WTC11 (cell line): ENCODE measurements at regions not wholly inside any gene's neighbourhood (a gene's known extent, or its start where the extent isn't known, plus 50 kb on each side); places are given as distances from the start of the nearest gene placed in this dataset.

Source experiments
- ATAC-seq: fragments of 200-7000 bp; cut with Tn5 transposase; 2 replicates; pipeline ENCODE4 v1.10.0; 2021; ENCODE audit warnings: mild to moderate bottlenecking, moderate library complexity
- CTCF ChIA-PET: fragments of 300-600 bp; sonication (Branson Sonifier 250); formaldehyde crosslinking; loops from one replicate; lab custom pipeline; 2021; ENCODE audit warnings: antibody characterized with exemption; lab: Charles Lee
- POLR2A ChIA-PET: fragments of 350-600 bp; sonication (Branson Sonifier 250); formaldehyde crosslinking; loops from one replicate; lab custom pipeline; 2021; ENCODE audit warnings: antibody characterized with exemption; lab: Charles Lee
- DNase-seq: peaks from one replicate; pipeline ENCODE4 v3.0.0; 2021; ENCODE audit warnings: low spot score
- H3K27ac Mint-ChIP-seq: 2 replicates; pipeline ENCODE4 v1.8.0; 2021; ENCODE audit warnings: mixed read lengths
- H3K27me3 Mint-ChIP-seq: 2 replicates; pipeline ENCODE4 v1.8.0; 2021; ENCODE audit warnings: low read depth, mild to moderate bottlenecking, moderate library complexity, mixed read lengths
- H3K36me3 Mint-ChIP-seq: 2 replicates; pipeline ENCODE4 v1.8.0; 2021; ENCODE audit warnings: mixed read lengths
- H3K4me1 Mint-ChIP-seq: 2 replicates; pipeline ENCODE4 v1.8.0; 2022; ENCODE audit warnings: mixed read lengths
- H3K4me3 Mint-ChIP-seq: 2 replicates; pipeline ENCODE4 v1.8.0; 2021; ENCODE audit warnings: mild to moderate bottlenecking, moderate library complexity, mixed read lengths
- H3K9me3 Mint-ChIP-seq: 2 replicates; pipeline ENCODE4 v1.8.0; 2021; ENCODE audit warnings: mixed read lengths
- CREB1 ChIP-seq: sonication (generic); formaldehyde crosslinking; IDR thresholded peaks from 2 replicates; pipeline ENCODE4 v1.8.0; 2023; ENCODE audit warnings: mild to moderate bottlenecking, missing genetic modification reagents
- CREM ChIP-seq: sonication (generic); formaldehyde crosslinking; IDR thresholded peaks from 2 replicates; pipeline ENCODE4 v1.8.1; 2022; ENCODE audit warnings: mild to moderate bottlenecking, missing genetic modification reagents, moderate library complexity
- EMX1 ChIP-seq: fragments of 250-450 bp; sonication (Bioruptor Pico); IDR thresholded peaks from 2 replicates; pipeline ENCODE4 v1.8.0; 2021; ENCODE audit warnings: mild to moderate bottlenecking
- FOXK1 ChIP-seq: sonication (generic); formaldehyde crosslinking; IDR thresholded peaks from 2 replicates; pipeline ENCODE4 v1.8.0; 2022; ENCODE audit warnings: mild to moderate bottlenecking, moderate library complexity, missing genetic modification reagents
- JAZF1 ChIP-seq: fragments of 250-450 bp; sonication (Bioruptor Pico); IDR thresholded peaks from 2 replicates; pipeline ENCODE4 v1.9.0; 2021; ENCODE audit warnings: moderate library complexity, mild to moderate bottlenecking, inconsistent platforms
- JUN ChIP-seq: sonication (generic); formaldehyde crosslinking; IDR thresholded peaks from 2 replicates; pipeline ENCODE4 v1.8.0; 2023; ENCODE audit warnings: mild to moderate bottlenecking, missing genetic modification reagents
- MXD4 ChIP-seq: fragments of 250-450 bp; sonication (Bioruptor Pico); IDR thresholded peaks from 2 replicates; pipeline ENCODE4 v1.8.0; 2021; ENCODE audit warnings: mild to moderate bottlenecking, moderate library complexity, borderline replicate concordance
- NR2C2 ChIP-seq: sonication (generic); formaldehyde crosslinking; IDR thresholded peaks from 2 replicates; pipeline ENCODE4 v1.8.0; 2022; ENCODE audit warnings: mild to moderate bottlenecking, missing genetic modification reagents
- PRRX2 ChIP-seq: fragments of 250-450 bp; sonication (Bioruptor Pico); IDR thresholded peaks from 2 replicates; pipeline ENCODE4 v1.8.0; 2021; ENCODE audit warnings: mild to moderate bottlenecking
- TCF7 ChIP-seq: sonication (generic); formaldehyde crosslinking; IDR thresholded peaks from 2 replicates; pipeline ENCODE4 v1.8.0; 2022; ENCODE audit warnings: mild to moderate bottlenecking, low read depth, missing genetic modification reagents, moderate library complexity
- TP53 ChIP-seq: sonication (generic); formaldehyde crosslinking; IDR thresholded peaks from 2 replicates; pipeline ENCODE4 v1.8.1; 2023; ENCODE audit warnings: mild to moderate bottlenecking, missing genetic modification reagents
- ZNF121 ChIP-seq: sonication (generic); formaldehyde crosslinking; IDR thresholded peaks from 2 replicates; pipeline ENCODE4 v1.8.0; 2023; ENCODE audit warnings: missing genetic modification reagents
- ZNF219 ChIP-seq: sonication (generic); formaldehyde crosslinking; IDR thresholded peaks from 2 replicates; pipeline ENCODE4 v1.8.0; 2023; ENCODE audit warnings: missing genetic modification reagents, mild to moderate bottlenecking, borderline replicate concordance
- ZNF232 ChIP-seq: sonication (generic); formaldehyde crosslinking; IDR thresholded peaks from 2 replicates; pipeline ENCODE4 v1.8.0; 2022; ENCODE audit warnings: mild to moderate bottlenecking, missing genetic modification reagents
- ZNF396 ChIP-seq: fragments of 250-450 bp; sonication (Bioruptor Pico); IDR thresholded peaks from 2 replicates; pipeline ENCODE4 v1.8.0; 2021; ENCODE audit warnings: mild to moderate bottlenecking, moderate library complexity, borderline replicate concordance
- ZNF416 ChIP-seq: fragments of 250-450 bp; sonication (Bioruptor Pico); IDR thresholded peaks from 2 replicates; pipeline ENCODE4 v1.9.0; 2021; ENCODE audit warnings: mild to moderate bottlenecking, inconsistent platforms
- ZNF423 ChIP-seq: fragments of 250-450 bp; sonication (Bioruptor Pico); IDR thresholded peaks from 2 replicates; pipeline ENCODE4 v2.1.2; 2022; ENCODE audit warnings: mild to moderate bottlenecking, moderate library complexity
- TF ChIP-seq, protein P1 (sequence below): fragments of 200-600 bp; IDR thresholded peaks from 2 replicates; pipeline ENCODE4 v1.8.0; 2022; ENCODE audit warnings: antibody characterized with exemption
- TF ChIP-seq, protein P2 (sequence below): sonication (generic); formaldehyde crosslinking; IDR thresholded peaks from 2 replicates; pipeline ENCODE4 v1.8.1; 2022; ENCODE audit warnings: missing genetic modification reagents, borderline replicate concordance
- TF ChIP-seq, protein P3 (sequence below): sonication (generic); formaldehyde crosslinking; IDR thresholded peaks from 2 replicates; pipeline ENCODE4 v1.8.1; 2023; ENCODE audit warnings: mild to moderate bottlenecking, missing genetic modification reagents
- TF ChIP-seq, protein P4 (sequence below): sonication (generic); formaldehyde crosslinking; IDR thresholded peaks from 2 replicates; pipeline ENCODE4 v1.8.0; 2022; ENCODE audit warnings: mild to moderate bottlenecking, missing genetic modification reagents

DNA sequence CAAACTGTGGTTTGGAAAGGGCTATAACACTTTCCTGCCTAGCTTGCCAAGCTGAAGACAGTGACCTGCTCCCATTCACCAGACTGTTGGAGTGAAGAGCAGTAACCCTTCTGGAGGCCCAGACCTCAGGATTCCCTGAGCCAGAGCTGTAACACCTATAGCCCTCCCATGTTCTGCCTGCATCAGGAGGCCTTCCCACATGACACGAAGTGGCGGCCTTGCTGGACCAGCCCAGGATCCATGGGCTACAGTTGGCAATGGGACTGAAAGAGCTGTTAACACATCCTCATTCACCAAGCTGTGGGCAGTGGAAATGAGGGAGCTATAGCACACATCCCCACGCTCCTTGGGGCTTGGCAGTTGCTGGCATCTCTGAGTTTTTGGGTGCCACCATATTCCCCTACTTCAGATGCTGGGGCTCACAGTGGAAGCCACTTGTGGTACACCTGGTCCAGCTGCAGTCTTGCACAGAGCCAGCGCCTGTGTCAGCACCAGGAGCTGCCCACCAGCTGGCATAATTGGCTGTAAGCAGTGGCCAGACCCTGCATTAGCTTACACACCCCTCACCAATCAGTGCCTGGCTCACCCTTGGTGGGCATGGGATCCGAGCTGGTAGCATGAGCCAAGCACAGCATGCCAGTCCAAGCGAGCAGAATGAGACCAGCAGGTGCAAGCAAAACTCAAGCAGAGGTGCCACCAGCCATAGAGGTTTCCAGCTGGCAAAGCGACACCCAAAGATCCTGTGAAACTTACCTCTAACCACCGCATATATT is 1029.3 kb downstream of the TECRL start:
- ChIA-PET CTCF (no interaction called here), POLR2A (no interaction called here)
- no peak for DNase-seq
- Mint-ChIP-seq H3K4me1 (no peaks in the 10 kb centered on the region), H3K4me3 (no peak overlapping the region), H3K36me3 (no peaks in the 10 kb centered on the region), H3K27me3 (no peaks in the 10 kb centered on the region), H3K27ac (no peak overlapping the region), H3K9me3 (peaks cover 16% of the 10 kb centered on the region)
- ATAC-seq: no peak
- TF ChIP-seq EMX1 (CRISPR knock-in tag): no peak
- TF ChIP-seq CREB1 (CRISPR knock-in tag): no peak
- TF ChIP-seq, protein P1, sequence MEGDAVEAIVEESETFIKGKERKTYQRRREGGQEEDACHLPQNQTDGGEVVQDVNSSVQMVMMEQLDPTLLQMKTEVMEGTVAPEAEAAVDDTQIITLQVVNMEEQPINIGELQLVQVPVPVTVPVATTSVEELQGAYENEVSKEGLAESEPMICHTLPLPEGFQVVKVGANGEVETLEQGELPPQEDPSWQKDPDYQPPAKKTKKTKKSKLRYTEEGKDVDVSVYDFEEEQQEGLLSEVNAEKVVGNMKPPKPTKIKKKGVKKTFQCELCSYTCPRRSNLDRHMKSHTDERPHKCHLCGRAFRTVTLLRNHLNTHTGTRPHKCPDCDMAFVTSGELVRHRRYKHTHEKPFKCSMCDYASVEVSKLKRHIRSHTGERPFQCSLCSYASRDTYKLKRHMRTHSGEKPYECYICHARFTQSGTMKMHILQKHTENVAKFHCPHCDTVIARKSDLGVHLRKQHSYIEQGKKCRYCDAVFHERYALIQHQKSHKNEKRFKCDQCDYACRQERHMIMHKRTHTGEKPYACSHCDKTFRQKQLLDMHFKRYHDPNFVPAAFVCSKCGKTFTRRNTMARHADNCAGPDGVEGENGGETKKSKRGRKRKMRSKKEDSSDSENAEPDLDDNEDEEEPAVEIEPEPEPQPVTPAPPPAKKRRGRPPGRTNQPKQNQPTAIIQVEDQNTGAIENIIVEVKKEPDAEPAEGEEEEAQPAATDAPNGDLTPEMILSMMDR: no peak
- TF ChIP-seq MXD4 (CRISPR knock-in tag): no peak
- TF ChIP-seq PRRX2 (CRISPR knock-in tag): no peak
- TF ChIP-seq, protein P2, sequence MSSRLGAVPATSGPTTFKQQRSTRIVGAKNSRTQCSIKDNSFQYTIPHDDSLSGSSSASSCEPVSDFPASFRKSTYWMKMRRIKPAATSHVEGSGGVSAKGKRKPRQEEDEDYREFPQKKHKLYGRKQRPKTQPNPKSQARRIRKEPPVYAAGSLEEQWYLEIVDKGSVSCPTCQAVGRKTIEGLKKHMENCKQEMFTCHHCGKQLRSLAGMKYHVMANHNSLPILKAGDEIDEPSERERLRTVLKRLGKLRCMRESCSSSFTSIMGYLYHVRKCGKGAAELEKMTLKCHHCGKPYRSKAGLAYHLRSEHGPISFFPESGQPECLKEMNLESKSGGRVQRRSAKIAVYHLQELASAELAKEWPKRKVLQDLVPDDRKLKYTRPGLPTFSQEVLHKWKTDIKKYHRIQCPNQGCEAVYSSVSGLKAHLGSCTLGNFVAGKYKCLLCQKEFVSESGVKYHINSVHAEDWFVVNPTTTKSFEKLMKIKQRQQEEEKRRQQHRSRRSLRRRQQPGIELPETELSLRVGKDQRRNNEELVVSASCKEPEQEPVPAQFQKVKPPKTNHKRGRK: no peak
- no peak for TF ChIP-seq JUN
- no peak for TF ChIP-seq TP53
- TF ChIP-seq ZNF423 (CRISPR knock-in tag): no peak
- no peak for TF ChIP-seq NR2C2
- TF ChIP-seq FOXK1 (CRISPR knock-in tag): no peak
- no peak for TF ChIP-seq JAZF1 (CRISPR knock-in tag)
- no peak for TF ChIP-seq ZNF232 (CRISPR knock-in tag)
- no peak for TF ChIP-seq ZNF416
- TF ChIP-seq, protein P3, sequence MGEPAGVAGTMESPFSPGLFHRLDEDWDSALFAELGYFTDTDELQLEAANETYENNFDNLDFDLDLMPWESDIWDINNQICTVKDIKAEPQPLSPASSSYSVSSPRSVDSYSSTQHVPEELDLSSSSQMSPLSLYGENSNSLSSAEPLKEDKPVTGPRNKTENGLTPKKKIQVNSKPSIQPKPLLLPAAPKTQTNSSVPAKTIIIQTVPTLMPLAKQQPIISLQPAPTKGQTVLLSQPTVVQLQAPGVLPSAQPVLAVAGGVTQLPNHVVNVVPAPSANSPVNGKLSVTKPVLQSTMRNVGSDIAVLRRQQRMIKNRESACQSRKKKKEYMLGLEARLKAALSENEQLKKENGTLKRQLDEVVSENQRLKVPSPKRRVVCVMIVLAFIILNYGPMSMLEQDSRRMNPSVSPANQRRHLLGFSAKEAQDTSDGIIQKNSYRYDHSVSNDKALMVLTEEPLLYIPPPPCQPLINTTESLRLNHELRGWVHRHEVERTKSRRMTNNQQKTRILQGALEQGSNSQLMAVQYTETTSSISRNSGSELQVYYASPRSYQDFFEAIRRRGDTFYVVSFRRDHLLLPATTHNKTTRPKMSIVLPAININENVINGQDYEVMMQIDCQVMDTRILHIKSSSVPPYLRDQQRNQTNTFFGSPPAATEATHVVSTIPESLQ (CRISPR knock-in tag): no peak
- TF ChIP-seq, protein P4, sequence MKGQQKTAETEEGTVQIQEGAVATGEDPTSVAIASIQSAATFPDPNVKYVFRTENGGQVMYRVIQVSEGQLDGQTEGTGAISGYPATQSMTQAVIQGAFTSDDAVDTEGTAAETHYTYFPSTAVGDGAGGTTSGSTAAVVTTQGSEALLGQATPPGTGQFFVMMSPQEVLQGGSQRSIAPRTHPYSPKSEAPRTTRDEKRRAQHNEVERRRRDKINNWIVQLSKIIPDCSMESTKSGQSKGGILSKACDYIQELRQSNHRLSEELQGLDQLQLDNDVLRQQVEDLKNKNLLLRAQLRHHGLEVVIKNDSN: no peak
- no peak for TF ChIP-seq TCF7 (CRISPR knock-in tag)
- no peak for TF ChIP-seq ZNF219

DNA sequence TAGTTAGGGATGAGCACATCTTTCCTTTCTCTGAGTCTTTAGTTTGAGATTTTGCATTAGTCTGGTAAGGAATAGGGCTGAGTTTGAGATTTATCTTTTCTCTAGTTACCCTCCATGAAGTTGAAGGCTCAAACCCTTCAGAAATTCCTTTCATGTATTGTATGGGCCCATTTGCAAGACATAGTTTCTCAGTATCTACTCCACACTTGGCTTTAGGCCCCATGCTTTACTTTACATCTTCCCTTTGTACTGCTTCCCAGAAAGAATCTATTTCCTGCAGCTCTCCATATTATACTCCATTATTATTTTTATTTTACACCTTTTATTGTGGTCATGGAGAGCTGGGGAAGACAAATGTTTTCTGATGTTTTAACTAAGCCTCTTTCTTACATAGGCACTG is 1038.2 kb downstream of the TECRL start:
- no peak for DNase-seq
- no peak overlapping the region for H3K4me3 Mint-ChIP-seq
- peaks cover 5% of the 10 kb centered on the region for H3K9me3 Mint-ChIP-seq
- H3K36me3 Mint-ChIP-seq: peaks cover 3% of the 10 kb centered on the region; the same call in 1 of the 2 replicates
- H3K27me3 Mint-ChIP-seq: no peaks in the 10 kb centered on the region
- H3K4me1 Mint-ChIP-seq: peaks cover 8% of the 10 kb centered on the region
- H3K27ac Mint-ChIP-seq: no peak overlapping the region
- ChIA-PET POLR2A (no interaction called here), CTCF (no interaction called here)
- ATAC-seq: peak; percentile 79
- no peak for TF ChIP-seq CREM (CRISPR knock-in tag)
- no peak for TF ChIP-seq ZNF396 (CRISPR knock-in tag)
- 0 out of 2 replicates have a peak, but pooled peaks have one; percentile 6 for TF ChIP-seq ZNF121
